ENCODE measurements at regions not wholly inside any gene's neighbourhood (a gene's known extent, or its start where the extent isn't known, plus 50 kb on each side); places are given as distances from the start of the nearest gene placed in this dataset.

- H3K27me3 ChIP-seq (ENCODE audit: control insufficient read depth, insufficient read depth, low read length), result no peaks in the 10 kb centered on the region
- no peak for DNase-seq (ENCODE audit: low read depth)
- ChIA-PET CTCF (no interaction called here), POLR2A (no interaction called here)
- no peak for TF ChIP-seq CTCF (IDR thresholded peaks at IDR 0.05; ENCODE audit: insufficient read depth, low read depth, low read length)
- no peaks in the 10 kb centered on the region for H3K36me3 ChIP-seq (ENCODE audit: control insufficient read depth, insufficient read depth, low read length)
- H3K4me3 ChIP-seq (ENCODE audit: low read depth, low read length), result no peak overlapping the region
Measured at GRCh38 chr2:107285621-107286299, 399.8 kb upstream of the ST6GAL2 start.

- CTCF ChIA-PET, result no interaction called here
- POLR2A ChIA-PET, result no interaction called here
- no peak for DNase-seq (ENCODE audit: low read depth)
- no peaks in the 10 kb centered on the region for H3K27me3 ChIP-seq (ENCODE audit: control insufficient read depth, insufficient read depth, low read length)
- no peak for TF ChIP-seq CTCF (IDR thresholded peaks at IDR 0.05; ENCODE audit: insufficient read depth, low read depth, low read length)
- no peak overlapping the region for H3K4me3 ChIP-seq (ENCODE audit: low read depth, low read length)
- no peaks in the 10 kb centered on the region for H3K36me3 ChIP-seq (ENCODE audit: control insufficient read depth, insufficient read depth, low read length)
Measured at GRCh38 chr2:107290041-107290440, 404.1 kb upstream of the ST6GAL2 start.

- Histone ChIP-seq H3K27me3 (ENCODE audit: control insufficient read depth, insufficient read depth, low read length) (no peaks in the 10 kb centered on the region), H3K4me3 (ENCODE audit: low read depth, low read length) (no peak overlapping the region), H3K36me3 (ENCODE audit: control insufficient read depth, insufficient read depth, low read length) (no peaks in the 10 kb centered on the region)
- TF ChIP-seq CTCF (IDR thresholded peaks at IDR 0.05; ENCODE audit: insufficient read depth, low read depth, low read length), result no peak
- ChIA-PET POLR2A (no interaction called here), CTCF (interaction anchor here (0.6 kb wide), 1 partner anchor 31 kb away, joined by 3 read pairs; no protein-coding TSS in a partner anchor)
- no peak for DNase-seq (ENCODE audit: low read depth)
Measured at GRCh38 chr2:107303964-107304363, 418.0 kb upstream of the ST6GAL2 start.

- Histone ChIP-seq H3K36me3 (ENCODE audit: control insufficient read depth, insufficient read depth, low read length) (no peaks in the 10 kb centered on the region), H3K27me3 (ENCODE audit: control insufficient read depth, insufficient read depth, low read length) (no peaks in the 10 kb centered on the region), H3K4me3 (ENCODE audit: low read depth, low read length) (no peak overlapping the region)
- CTCF ChIA-PET, result no interaction called here
- no peak for DNase-seq (ENCODE audit: low read depth)
- TF ChIP-seq CTCF (IDR thresholded peaks at IDR 0.05; ENCODE audit: insufficient read depth, low read depth, low read length), result no peak
- POLR2A ChIA-PET, result no interaction called here
Measured at GRCh38 chr2:107305966-107306365, 420.0 kb upstream of the ST6GAL2 start.

- H3K36me3 ChIP-seq (ENCODE audit: control insufficient read depth, insufficient read depth, low read length), result no peaks in the 10 kb centered on the region
- ChIA-PET CTCF (no interaction called here), POLR2A (no interaction called here)
- no peaks in the 10 kb centered on the region for H3K27me3 ChIP-seq (ENCODE audit: control insufficient read depth, insufficient read depth, low read length)
- TF ChIP-seq CTCF (IDR thresholded peaks at IDR 0.05; ENCODE audit: insufficient read depth, low read depth, low read length), result no peak
- no peak for DNase-seq (ENCODE audit: low read depth)
- no peak overlapping the region for H3K4me3 ChIP-seq (ENCODE audit: low read depth, low read length)
Measured at GRCh38 chr2:107306881-107307280, 420.9 kb upstream of the ST6GAL2 start.
